ENCODE measurements at regions not wholly inside any gene's neighbourhood (a gene's known extent, or its start where the extent isn't known, plus 50 kb on each side); places are given as distances from the start of the nearest gene placed in this dataset.

DNA sequence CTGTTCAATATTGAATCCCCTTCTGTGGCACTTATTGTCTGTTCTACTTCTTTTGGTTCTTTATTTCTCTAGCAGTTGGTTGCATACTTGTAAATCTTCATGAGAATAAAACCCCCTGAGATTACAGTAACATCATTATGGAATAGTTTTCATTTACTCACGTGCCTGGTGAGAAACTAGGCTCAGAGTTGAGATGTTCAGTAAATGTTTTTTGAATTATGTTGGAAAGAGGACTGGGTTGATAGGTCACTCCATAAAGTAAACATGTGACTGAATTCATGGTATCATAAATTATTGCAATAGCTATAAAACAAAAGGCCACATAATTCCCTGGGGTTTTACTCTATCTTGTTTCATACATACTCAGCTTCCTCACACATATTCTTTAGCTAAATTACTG is 174.2 kb upstream of the C9orf72 start:
- DNase-seq (ENCODE audit: low read depth in 1 of 2, low spot score in 1 of 2), result no peak

DNA sequence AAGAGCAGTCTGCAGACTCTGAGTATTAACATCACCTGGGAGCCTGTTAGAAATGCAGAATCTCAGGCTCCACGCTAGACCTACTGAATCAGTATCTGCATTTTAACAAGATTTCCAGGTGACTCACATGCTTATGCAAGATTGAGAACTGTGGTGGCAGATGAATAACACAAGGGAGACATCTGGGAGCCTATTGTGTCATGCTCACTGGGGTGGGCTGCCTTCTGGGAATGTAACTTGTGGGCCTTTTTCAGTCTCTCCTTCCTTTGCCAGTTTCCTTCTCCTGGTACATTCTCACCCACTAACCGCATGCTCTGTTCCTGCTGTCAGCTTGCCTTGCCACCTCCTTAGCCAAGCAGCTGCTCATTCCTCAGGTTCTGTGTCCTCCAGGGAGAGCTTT is 176.6 kb upstream of the C9orf72 start:
- no peak for DNase-seq (ENCODE audit: low read depth in 1 of 2, low spot score in 1 of 2)

DNA sequence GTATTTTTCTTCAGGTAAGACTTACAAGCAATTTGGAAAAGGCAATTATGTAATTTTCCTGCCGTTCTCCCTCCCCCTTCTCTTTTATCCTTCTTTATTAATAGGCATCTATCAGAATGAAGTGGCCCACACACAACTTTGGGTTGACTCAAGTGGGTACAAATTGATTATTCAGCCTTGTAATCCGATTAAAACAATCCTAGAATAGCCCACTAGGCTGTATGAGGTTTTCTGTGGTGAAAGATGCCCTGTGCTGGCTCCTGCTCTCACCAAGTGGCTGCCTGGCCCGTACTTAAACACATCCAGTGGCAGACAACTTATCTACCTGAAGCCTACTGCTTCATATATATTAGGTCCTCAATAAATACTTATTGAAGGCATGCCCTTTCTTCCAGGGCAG is 177.3 kb upstream of the C9orf72 start:
- DNase-seq (ENCODE audit: low read depth in 1 of 2, low spot score in 1 of 2), result no peak

DNA sequence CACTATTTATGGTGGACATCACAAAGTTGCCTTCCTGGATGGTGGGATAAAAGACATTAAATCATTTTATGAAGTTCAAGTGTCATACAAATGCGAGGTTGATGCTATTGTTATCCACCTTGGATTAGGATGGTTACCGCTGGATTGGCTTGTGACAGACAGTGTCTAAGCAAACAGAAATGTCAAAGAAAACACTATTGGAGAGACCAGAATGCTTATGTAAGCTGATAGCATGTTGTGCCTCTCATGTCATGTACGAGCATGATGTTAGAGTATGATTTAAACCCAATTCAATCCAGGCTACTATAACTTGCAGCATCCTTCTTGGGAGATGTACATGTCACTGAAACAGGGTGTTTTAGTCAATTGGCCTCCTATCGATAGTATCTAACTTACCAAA is 178.8 kb upstream of the C9orf72 start:
- no peak for DNase-seq (ENCODE audit: low read depth in 1 of 2, low spot score in 1 of 2)

DNA sequence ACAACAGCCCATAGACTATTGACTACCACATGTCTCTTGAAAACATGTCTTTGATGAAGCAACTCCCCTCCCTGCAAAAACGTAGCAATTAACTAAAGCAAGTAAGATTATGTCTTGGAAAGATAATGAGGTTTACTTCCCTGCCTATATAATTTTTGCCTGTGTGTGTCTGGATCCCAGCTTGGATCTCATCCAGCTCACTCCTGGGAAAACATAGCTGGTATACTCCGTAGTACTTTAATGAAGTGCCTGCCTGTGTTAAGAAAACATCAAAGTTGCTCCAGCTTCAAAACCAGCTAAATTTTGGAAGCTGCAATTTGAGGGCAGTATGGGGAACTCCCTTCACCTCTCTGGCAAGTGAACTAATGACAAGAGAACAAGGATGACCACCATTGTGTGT is 182.6 kb upstream of the C9orf72 start:
- no peak for DNase-seq (ENCODE audit: low read depth in 1 of 2, low spot score in 1 of 2)

DNA sequence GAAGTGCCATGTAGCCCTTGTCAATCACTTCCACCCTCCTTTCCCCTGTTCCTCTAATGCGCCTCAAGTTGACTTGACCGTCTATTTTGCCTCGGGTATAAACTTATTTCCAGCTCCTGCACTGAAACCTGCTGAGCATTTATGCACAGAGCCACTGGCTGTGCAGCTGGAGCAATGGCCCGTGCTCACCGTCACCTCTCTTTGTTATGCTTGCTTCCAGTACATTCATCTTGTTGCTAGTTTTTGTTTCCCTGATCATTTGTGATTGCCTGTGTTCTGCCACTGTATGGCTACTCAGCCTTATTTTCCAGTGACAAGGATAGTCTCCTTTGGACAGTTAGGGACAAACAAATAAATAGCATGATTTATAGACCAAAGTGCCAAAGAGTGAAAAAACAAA is 183.1 kb upstream of the C9orf72 start:
- DNase-seq (ENCODE audit: low read depth in 1 of 2, low spot score in 1 of 2), result no peak

DNA sequence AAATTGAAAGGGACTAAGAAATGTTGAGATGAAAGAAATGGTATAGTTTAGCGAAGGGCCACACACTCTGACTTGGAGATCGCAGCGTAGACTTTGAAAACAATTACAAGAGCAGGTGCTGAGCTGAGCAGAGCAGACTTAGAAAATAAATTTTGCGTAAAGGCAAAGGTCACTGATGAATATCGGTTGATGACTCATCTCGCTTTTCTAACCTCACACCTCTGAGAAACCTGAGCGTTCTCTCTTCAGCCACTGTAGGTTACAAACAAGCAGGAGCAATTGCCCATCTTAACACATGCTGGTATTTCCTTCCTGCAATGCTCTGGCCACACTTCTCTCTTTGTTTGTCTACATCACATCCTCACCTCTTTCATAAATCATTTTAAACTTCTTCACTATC is 190.6 kb upstream of the C9orf72 start:
- no peak for DNase-seq (ENCODE audit: low read depth in 1 of 2, low spot score in 1 of 2)

DNA sequence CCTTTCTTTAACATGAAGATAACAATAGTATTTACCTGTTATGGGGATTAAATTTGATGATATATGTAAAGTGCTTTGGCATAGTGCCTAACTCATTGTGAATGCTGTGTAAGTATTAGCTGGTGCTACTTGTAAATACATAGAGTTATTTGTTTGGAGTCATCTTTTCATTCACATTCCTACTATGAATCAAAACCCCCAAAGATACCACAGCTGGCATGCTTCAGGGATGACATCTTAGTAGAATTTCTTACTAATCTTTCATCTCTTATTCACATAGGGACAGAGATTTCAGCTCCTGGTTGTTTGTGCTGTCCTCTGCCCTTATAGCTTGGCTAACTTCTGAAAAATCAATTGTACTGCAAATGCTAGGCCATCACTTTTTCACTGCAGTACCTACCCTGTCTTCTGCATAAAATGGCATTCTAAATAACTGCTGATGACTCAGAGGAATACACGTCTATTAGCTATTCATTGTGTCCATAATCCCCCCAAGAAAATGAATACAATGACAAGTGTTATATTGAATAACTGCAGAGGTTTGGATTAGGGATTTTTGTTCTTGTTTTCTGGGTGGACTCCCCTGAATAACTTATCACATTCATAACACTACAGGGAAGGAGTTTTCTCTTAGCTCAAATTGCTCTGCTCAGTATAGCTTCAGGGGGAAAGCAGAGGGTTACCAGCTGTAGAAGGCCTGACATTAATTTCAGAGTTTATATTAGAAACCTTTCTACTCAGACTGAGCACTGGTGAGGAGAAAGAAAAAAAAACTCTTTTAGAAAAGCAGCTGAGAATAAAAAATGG is 192.2 kb upstream of the C9orf72 start:
- no peak for DNase-seq (ENCODE audit: low read depth in 1 of 2, low spot score in 1 of 2)

DNA sequence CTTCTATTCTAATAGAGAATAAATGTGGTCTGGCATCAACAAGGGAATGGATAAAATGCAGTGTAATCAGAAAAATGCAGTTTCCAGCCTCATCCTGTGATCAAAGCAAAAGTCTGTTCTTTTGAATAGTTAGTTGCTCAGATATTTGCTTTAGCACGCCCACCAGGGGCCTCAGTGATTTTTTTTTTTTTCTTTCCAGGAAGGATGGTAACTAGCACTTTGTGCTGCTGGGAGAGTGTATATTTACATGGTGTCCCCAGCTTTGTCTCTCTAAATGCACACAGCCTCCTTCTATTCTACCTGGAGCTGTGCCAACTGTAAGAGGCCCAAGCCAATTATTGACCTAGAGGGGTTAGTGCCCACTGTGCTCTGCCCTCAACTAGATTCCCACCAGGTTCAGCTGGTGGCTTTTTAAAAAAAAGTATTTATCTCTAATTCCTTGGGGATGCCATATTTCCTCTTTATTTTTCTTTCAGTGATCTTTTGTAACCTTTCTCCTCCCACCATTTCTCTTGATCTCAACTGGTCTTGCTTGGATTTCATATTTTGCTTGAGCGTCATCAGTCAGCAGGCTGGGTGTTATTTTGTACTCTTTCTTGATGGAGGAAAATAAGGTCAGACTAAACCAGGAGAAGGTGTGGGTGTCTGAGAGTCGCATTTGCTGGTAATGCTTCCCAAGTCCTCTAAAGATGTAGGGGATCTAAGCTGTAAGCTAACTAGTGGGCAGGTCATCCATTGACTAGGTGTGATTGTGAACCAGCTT is 193.0 kb upstream of the C9orf72 start:
- no peak for DNase-seq (ENCODE audit: low read depth in 1 of 2, low spot score in 1 of 2)

DNA sequence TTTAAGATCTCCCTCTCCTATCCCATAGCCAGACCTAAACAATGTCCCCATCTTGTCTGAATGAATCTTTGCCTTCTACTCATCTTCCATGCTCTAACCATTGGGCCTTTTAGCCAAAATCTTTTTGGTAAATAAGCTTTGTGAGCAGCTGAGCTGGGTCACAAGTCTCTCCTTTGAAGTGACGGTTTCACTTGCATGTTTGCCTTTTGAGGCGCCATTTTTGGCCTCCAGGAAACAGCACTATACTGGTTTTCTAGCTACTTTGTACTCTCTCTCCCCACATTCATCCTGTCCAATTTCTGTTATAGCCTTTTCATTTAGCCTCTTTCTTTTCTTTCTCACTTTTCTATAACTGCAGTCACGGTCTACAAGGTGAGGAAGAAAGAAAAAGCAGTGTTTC is 195.5 kb upstream of the C9orf72 start:
- DNase-seq (ENCODE audit: low read depth in 1 of 2, low spot score in 1 of 2), result no peak

DNA sequence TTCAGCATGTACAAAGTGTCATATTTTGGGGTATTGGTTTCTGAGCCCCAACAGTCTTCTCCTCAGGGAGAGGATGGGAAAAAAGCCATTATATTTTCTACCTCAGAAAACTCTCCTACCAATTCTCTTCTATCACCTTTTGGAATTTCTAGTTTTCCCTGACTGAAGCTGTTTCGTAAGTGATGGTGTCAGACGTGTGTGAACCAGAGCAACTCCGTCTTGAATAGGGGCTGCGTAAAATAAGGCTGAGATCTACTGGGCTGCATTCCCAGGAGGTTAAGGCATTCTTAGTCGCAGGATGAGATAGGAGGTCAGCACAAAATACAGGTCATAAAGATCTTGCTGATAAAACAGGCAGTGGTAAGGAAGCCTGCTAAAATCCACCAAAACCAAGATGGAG is 197.3 kb upstream of the C9orf72 start:
- no peak for DNase-seq (ENCODE audit: low read depth in 1 of 2, low spot score in 1 of 2)

DNA sequence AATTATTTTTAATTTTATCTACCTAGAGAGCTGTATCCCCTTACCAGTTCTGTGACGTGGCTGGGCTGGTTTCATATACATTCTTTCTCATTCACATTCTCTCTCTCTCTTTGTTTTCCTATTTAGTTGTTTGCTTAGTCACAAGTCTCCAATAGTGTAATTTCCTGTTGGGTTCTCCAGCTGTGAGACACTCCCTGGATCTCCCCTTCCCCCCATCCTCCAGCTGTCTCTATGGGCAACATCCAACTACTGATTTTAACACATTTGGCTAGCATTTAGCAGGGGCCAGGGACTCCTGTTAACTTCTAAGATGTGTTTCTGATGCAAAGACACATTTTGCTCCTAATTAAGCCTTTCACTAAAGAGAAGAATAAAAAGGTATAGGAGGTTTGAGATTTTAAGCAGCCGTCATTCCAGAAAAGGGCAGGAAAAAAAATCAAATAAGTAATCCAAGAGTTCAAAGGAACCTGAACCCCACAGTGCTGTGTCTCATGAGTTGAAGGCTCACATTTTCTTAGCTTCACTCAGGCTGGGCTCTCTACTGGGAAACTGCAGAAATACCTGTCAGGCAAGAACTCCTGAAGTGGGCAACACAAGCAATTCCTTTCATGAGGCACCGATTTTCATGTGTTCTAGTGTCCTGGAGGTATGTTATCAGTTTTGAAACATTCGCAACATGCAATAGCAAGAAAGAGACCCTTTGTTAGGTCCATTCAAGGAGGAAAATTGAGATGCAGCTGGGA is 198.7 kb upstream of the C9orf72 start:
- no peak for DNase-seq (ENCODE audit: low read depth in 1 of 2, low spot score in 1 of 2)

DNA sequence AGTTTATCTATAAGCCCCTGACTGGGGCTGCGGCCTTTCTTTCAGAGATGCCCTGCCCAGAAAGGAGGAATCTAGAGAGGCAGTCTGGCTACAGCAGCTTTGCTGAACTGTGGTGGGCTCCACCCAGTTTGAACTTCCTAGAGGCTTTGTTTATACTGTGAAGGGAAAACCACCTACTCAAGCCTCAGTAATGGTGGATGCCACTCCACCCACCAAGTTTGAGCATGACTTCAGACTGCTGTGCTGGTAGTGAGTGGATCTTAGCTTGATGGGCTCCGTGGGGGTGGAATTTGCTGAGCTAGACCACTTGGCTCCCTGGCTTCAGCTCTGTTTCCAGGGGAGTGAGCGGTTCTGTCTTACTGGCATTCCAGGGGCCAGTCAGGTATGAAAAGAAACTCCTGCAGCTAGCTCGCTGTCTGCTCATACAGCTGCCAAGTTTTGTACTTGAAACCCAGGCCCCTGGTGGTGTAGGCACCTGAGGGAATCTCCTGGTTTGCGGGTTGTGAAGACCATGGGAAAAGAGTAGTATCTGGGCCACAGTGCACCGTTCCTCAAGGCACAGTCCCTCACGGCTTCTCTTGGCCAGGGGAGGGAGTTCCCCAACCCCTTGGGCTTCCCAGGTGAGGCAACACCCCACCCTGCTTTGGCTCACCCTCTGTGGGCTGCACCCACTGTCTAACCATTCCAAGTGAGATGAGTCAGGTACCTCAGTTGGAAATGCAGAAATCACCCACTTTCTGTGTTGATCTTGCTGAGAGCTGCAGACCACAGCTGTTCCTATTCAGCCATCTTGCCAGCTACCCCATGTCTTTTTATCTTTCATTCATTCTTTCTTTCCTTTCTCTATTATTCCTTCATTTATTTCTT is 211.8 kb upstream of the C9orf72 start:
- no peak for DNase-seq (ENCODE audit: low read depth in 1 of 2, low spot score in 1 of 2)

DNA sequence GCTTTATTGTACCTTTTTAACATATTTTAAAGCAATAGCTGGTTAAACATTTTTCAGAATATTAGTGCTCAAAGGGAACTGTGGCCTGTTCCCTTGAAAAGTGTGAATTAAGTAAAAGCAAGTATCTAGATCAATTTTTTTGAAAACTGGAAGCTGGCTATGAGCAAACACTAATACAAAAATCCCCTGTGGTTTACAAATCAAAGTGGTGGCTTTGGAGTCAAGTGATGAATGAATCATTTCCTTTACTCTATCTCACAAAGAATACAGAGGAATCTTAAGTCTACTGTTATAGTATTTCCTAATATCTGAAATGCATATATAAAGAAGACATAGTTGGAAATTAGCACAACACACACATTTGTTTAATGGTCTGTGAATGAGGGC is 212.4 kb upstream of the C9orf72 start:
- no peak for DNase-seq (ENCODE audit: low read depth in 1 of 2, low spot score in 1 of 2)

DNA sequence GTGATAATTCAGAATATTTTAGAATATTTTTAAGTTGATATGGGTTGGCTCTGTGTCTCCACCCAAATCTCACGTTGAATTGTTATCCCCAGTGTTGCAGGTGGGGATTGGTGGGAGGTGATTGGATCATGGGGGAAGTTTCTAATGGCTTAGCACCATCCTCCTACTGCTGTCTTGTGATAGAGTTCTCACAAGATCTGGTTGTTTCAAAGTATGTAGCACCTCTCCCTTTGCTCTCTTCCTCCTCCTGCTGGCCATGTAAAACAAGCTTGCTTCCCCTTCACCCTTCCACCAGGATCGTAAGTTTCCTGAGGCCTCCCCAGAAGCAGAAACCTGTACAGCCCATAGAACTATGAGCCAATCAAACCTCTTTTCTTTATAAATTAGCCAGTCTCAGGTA is 214.6 kb upstream of the C9orf72 start:
- DNase-seq (ENCODE audit: low read depth in 1 of 2, low spot score in 1 of 2), result no peak

DNA sequence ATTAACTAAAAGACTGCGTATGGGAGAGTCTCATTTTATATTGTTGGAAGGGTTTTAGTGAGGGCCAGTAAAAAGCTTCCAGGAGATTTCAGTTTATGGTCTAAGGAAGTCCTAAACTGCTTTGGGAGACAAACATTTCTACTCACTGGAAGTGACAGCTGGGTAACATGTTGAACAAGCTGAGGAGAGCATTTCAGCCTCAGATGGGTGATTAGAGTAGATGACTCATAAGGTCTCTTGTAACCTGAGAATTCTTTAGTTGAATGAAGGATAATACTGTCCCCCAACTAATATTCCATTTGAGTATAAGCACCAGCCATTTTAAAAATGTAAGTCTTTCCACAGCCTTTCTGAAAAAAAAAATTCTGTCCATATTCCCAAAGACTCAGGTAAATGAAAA is 218.0 kb upstream of the C9orf72 start:
- DNase-seq (ENCODE audit: low read depth in 1 of 2, low spot score in 1 of 2), result no peak

DNA sequence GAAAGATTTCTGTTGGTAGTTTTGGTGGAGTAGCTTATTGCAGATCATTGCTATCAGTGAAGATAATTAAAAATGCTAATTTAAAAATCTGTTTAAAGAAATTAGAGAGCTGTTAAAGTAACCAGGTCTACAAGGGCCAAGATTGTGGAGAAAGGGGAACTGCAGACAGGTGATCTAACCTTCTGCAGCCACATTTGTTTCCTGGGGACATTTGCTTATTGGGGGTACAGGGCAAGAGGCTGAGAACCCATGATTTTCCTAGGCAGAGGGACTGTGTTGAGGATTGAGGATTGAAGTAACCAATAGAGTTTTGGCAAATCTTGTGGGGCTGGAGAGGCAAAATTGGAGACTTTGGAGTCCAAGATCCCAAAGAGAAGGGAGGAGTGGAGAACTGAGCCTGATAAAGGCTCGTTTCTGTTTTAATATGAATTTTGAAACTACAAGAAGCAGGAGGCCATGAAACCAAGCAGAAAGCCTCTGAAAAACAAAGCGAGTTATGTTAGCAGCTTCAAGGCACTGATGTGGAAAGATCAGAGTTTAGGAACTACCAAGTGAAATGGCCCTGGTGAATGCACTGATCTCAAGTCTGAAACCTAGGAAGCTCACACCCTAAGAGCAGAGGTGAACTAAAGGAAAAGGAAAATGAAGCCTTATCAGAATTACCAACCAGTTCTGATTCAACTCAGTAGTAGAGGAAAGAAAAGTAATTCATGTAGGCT is 219.8 kb upstream of the C9orf72 start:
- DNase-seq (ENCODE audit: low read depth in 1 of 2, low spot score in 1 of 2), result no peak

DNA sequence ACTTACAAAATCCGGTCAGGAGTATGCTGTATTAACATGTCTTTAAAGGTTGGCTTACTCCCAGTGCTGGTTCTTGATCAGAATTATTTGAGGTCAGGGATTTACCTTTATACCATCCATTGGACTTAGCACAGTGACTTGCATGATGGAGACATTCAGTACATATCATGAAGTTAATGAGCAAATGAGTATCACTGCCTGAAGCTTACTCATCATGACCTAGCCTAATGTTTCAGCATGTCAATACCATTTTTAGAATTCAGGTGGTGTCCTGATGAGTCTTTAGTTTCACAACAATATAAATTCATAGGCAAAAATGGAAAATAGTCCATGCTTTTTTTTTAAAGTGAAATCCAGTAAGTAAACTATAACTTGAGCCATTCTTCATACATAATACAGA is 226.0 kb upstream of the C9orf72 start:
- DNase-seq (ENCODE audit: low read depth in 1 of 2, low spot score in 1 of 2), result no peak

DNA sequence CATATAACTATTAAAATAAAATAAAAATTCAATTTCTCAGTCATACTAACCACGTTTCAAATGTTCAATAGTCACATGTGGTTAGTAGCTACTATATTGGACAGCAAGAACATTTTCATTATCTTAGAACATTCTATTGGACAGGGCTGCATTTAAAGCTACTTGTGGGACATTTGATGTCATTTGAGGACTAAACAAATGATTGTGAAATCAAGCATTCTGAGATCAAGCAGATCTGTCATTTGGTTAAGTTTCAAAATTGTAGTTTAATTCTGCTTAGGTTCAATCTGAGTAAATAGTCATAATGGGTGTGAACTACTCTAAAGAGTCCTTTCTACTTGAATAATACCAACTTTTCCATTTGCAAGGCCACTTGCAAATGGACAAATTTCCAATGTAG is 226.9 kb upstream of the C9orf72 start:
- no peak for DNase-seq (ENCODE audit: low read depth in 1 of 2, low spot score in 1 of 2)

DNA sequence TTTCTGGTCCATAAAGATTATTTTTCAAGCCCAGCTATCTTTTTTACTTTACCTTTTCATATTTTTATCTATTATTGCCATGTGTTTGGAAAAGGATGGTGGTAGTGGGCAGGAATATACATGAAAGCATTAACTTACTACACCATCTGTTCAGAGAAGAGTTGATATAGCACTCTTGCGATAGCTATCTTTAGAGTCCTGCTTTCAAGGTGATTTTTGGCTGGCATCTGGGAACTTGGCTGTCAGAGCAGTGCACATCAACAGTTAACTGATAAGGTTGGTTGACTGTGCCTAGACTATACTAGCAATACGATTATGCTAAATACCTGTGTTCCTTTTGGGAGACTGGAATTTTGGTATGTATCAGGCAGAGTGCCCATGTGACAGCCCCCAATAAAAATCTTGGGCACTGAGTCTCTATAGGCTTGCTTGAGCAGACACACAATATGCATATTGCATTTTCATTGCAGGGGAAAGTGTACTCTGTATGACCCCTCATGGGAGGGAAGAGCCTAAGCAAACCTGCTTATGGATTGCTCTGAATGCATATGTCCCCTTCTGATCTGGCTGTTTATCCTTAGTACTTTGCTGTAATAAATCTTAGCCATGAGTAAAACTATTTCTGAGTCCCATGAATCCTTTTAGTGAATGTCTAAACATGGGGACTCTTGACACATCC is 227.6 kb upstream of the C9orf72 start:
- DNase-seq (ENCODE audit: low read depth in 1 of 2, low spot score in 1 of 2), result no peak

All from stimulated activated CD4-positive, alpha-beta T cell treated with anti-CD3 and anti-CD28 coated beads, Interleukin-15, amount 100 ng/mL, for 1 hour (primary cell).